Natural killer cell (primary cell): ENCODE measurements at regions not wholly inside any gene's neighbourhood (a gene's known extent, or its start where the extent isn't known, plus 50 kb on each side); places are given as distances from the start of the nearest gene placed in this dataset.

Experiments
- ATAC-seq, 3 donors: fragments of 150-1000 bp in 2 of 3; fragments of 200-7000 bp in 1 of 3; cut with Tn5 transposase; 1 replicate in 1 of 3; 2 replicates in 2 of 3; pipeline ENCODE4 v1.10.0; 2021; ENCODE audit warnings: mild to moderate bottlenecking in 2 of 3, moderate library complexity in 2 of 3
- DNase-seq, 2 donors: peaks; one replicate each; pipeline versions ENCODE4 v3.0.0 to v3.0.0-alpha.2; 2013 to 2021; ENCODE audit warnings: mixed read lengths in 1 of 2
- H3K27ac ChIP-seq: one replicate; pipeline ENCODE4 v1.5.1; 2013; ENCODE audit warnings: mild to moderate bottlenecking, low read length
- H3K27me3 ChIP-seq: one replicate; pipeline ENCODE4 v1.6.1; 2013; ENCODE audit warnings: low read length; ENCODE audit not compliant: control insufficient read depth, insufficient read depth
- H3K36me3 ChIP-seq: one replicate; pipeline ENCODE4 v1.6.1; 2013; ENCODE audit warnings: low read length; ENCODE audit not compliant: control insufficient read depth, insufficient read depth
- H3K4me1 ChIP-seq: one replicate; pipeline ENCODE4 v1.6.1; 2013; ENCODE audit warnings: low read length; ENCODE audit not compliant: control insufficient read depth, insufficient read depth
- H3K4me3 ChIP-seq: one replicate; pipeline ENCODE4 v1.5.1; 2013; ENCODE audit warnings: low read length
- H3K9me3 ChIP-seq: one replicate; pipeline ENCODE4 v1.6.1; 2013; ENCODE audit warnings: low read length; ENCODE audit not compliant: control insufficient read depth, insufficient read depth
- H3K27ac Mint-ChIP-seq, 2 donors: one replicate each; pipeline ENCODE4 v1.8.0; 2022; ENCODE audit warnings: mild to moderate bottlenecking in 2 of 2, mixed read lengths in 2 of 2, moderate library complexity in 1 of 2
- H3K27me3 Mint-ChIP-seq, 2 donors: one replicate each; pipeline ENCODE4 v1.8.0; 2022; ENCODE audit warnings: low read depth in 2 of 2, mixed read lengths in 2 of 2
- H3K36me3 Mint-ChIP-seq: one replicate; pipeline ENCODE4 v1.8.0; 2022; ENCODE audit warnings: mixed read lengths
- H3K4me1 Mint-ChIP-seq, 2 donors: one replicate each; pipeline ENCODE4 v1.8.0; 2022; ENCODE audit warnings: mixed read lengths in 2 of 2
- H3K4me3 Mint-ChIP-seq: one replicate; pipeline ENCODE4 v1.8.0; 2022; ENCODE audit warnings: mild to moderate bottlenecking, moderate library complexity, mixed read lengths
- H3K9me3 Mint-ChIP-seq, 2 donors: one replicate each; pipeline ENCODE4 v1.8.0; 2022; ENCODE audit warnings: mixed read lengths in 2 of 2
- CTCF ChIP-seq: fragments of 200-600 bp; IDR thresholded peaks from one replicate; pipeline ENCODE4 v1.8.0; 2022; ENCODE audit warnings: antibody characterized with exemption
- WGBS: methylation state at CpG from one replicate; pipeline ENCODE4 v1.1.7; 2013; ENCODE audit warnings: missing lambda C conversion rate; ENCODE audit not compliant: insufficient coverage; 5-methylcytosine and 5-hydroxymethylcytosine counted together
- intact Hi-C: fragments of 100-400 bp; cut with micrococcal nuclease; formaldehyde crosslinking; loops from one replicate; pipeline ENCODE4 v1.14.2; 2022

GRCh38 chr10:7102084-7102483 lies 308.8 kb downstream of the SFMBT2 start:
- Mint-ChIP-seq H3K36me3 (no peaks in the 10 kb centered on the region), H3K9me3 (no peaks in the 10 kb centered on the region), H3K4me3 (no peak overlapping the region), H3K27ac (no peak overlapping the region), H3K27me3 (no peaks in the 10 kb centered on the region), H3K4me1 (peaks cover 0 to 13% of the 10 kb centered on the region in 2 donors)
- intact Hi-C loops = no loop called here
- Histone ChIP-seq H3K9me3 (no peaks in the 10 kb centered on the region), H3K27ac (no peak overlapping the region), H3K36me3 (no peaks in the 10 kb centered on the region), H3K27me3 (no peaks in the 10 kb centered on the region), H3K4me3 (no peak overlapping the region), H3K4me1 (no peaks in the 10 kb centered on the region)
- DNase-seq = no peak
- ATAC-seq = no peak
- TF ChIP-seq CTCF = no peak
- 79% methylated on average over 1 of the region's 1 CpG for WGBS

GRCh38 chr10:7101451-7101850 lies 309.4 kb downstream of the SFMBT2 start:
- Mint-ChIP-seq H3K36me3 (no peaks in the 10 kb centered on the region), H3K27me3 (no peaks in the 10 kb centered on the region), H3K27ac (no peak overlapping the region), H3K4me3 (no peak overlapping the region), H3K4me1 (peaks cover 0 to 10% of the 10 kb centered on the region in 2 donors), H3K9me3 (no peaks in the 10 kb centered on the region)
- intact Hi-C loops = no loop called here
- no peaks in the 10 kb centered on the region for H3K4me1 ChIP-seq
- WGBS = 97% methylated on average over 5 of the region's 5 CpGs
- ATAC-seq = no peak
- DNase-seq = no peak
- TF ChIP-seq CTCF = no peak
- H3K27ac ChIP-seq = no peak overlapping the region
- no peaks in the 10 kb centered on the region for H3K36me3 ChIP-seq
- no peaks in the 10 kb centered on the region for H3K9me3 ChIP-seq
- H3K27me3 ChIP-seq = no peaks in the 10 kb centered on the region
- no peak overlapping the region for H3K4me3 ChIP-seq

GRCh38 chr10:7100032-7100702 lies 310.7 kb downstream of the SFMBT2 start:
- intact Hi-C loops = no loop called here
- Histone ChIP-seq H3K27ac (no peak overlapping the region), H3K27me3 (no peaks in the 10 kb centered on the region), H3K4me3 (no peak overlapping the region), H3K36me3 (no peaks in the 10 kb centered on the region), H3K4me1 (no peaks in the 10 kb centered on the region), H3K9me3 (no peaks in the 10 kb centered on the region)
- WGBS = 96% methylated on average over 8 of the region's 8 CpGs
- H3K4me1 Mint-ChIP-seq = no peaks in the 10 kb centered on the region
- ATAC-seq (no peak), DNase-seq (no peak)
- H3K27ac Mint-ChIP-seq = no peak overlapping the region
- no peak for TF ChIP-seq CTCF
- H3K9me3 Mint-ChIP-seq = no peaks in the 10 kb centered on the region
- no peaks in the 10 kb centered on the region for H3K27me3 Mint-ChIP-seq
- no peaks in the 10 kb centered on the region for H3K36me3 Mint-ChIP-seq
- H3K4me3 Mint-ChIP-seq = no peak overlapping the region

- H3K4me1 ChIP-seq = no peaks in the 10 kb centered on the region
- 81% methylated on average over 3 of the region's 3 CpGs for WGBS
- Mint-ChIP-seq H3K27ac (no peak overlapping the region), H3K36me3 (no peaks in the 10 kb centered on the region), H3K4me1 (no peaks in the 10 kb centered on the region), H3K4me3 (no peak overlapping the region), H3K9me3 (no peaks in the 10 kb centered on the region), H3K27me3 (no peaks in the 10 kb centered on the region)
- intact Hi-C loops = no loop called here
- no peaks in the 10 kb centered on the region for H3K9me3 ChIP-seq
- DNase-seq (no peak), ATAC-seq (peak in 1 of 3 donors; percentile 21)
- no peaks in the 10 kb centered on the region for H3K27me3 ChIP-seq
- no peak for TF ChIP-seq CTCF
- H3K36me3 ChIP-seq = no peaks in the 10 kb centered on the region
- no peak overlapping the region for H3K27ac ChIP-seq
- no peak overlapping the region for H3K4me3 ChIP-seq
Measured at GRCh38 chr10:7098160-7098762, 312.6 kb downstream of the SFMBT2 start.
